Lower leg skin (tissue), 4 donors: ENCODE measurements at regions not wholly inside any gene's neighbourhood (a gene's known extent, or its start where the extent isn't known, plus 50 kb on each side); places are given as distances from the start of the nearest gene placed in this dataset.

Experiments used
- DNase-seq, 2 donors: peaks; one replicate each; pipeline ENCODE4 v3.0.0-alpha.2; 2019; ENCODE audit warnings: low spot score in 2 of 2
- H3K4me3 ChIP-seq: fragments of 200-600 bp; sonication (generic); 2 replicates; pipeline ENCODE4 v1.5.1; 2017; ENCODE audit warnings: mild to moderate bottlenecking, low read depth; ENCODE audit not compliant: poor library complexity, severe bottlenecking
- POLR2A ChIP-seq, 2 donors: fragments of 450-650 bp; IDR thresholded peaks; one replicate each; pipeline ENCODE4 v1.6.1; 2016 to 2017; ENCODE audit warnings: antibody characterized with exemption in 2 of 2, mild to moderate bottlenecking in 1 of 2, moderate library complexity in 1 of 2
- WGBS, 2 donors: methylation state at CpG; one replicate each; pipeline ENCODE4 v1.1.5; 2018; 5-methylcytosine and 5-hydroxymethylcytosine counted together
- intact Hi-C: fragments of 100-400 bp; cut with DNase I; formaldehyde crosslinking; loops from one replicate; pipeline ENCODE4 v1.15.0; 2023; ENCODE audit warnings: low total_unique reads
- TF ChIP-seq, protein P1 (sequence below), 3 donors: fragments of 450-650 bp; IDR thresholded peaks; one replicate each; pipeline ENCODE4 v1.5.1; 2016; ENCODE audit warnings: antibody characterized with exemption in 3 of 3, mild to moderate bottlenecking in 3 of 3, moderate library complexity in 2 of 3

DNA sequence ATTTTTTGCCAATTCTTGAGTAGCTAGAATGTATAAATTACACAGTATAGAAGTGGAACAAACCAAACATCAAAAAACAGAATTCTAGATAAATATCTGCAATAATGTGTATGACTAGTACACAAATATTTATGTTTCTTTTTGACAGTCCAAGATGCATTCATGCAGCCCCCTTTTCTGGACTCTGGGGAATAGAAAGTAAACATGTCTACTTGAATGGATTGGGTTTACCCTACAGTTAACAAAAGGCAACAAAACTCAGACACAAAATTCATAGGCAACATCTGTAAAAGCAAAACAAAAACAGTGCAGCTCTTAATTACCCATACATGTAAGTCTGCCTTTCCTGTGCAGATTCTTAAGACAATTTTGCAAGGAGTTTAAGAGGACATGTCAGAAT is 419.4 kb upstream of the DACH1 start:
- intact Hi-C loops, result no loop called here
- DNase-seq, result no peak
- no peak overlapping the region for H3K4me3 ChIP-seq
- TF ChIP-seq, protein P1, sequence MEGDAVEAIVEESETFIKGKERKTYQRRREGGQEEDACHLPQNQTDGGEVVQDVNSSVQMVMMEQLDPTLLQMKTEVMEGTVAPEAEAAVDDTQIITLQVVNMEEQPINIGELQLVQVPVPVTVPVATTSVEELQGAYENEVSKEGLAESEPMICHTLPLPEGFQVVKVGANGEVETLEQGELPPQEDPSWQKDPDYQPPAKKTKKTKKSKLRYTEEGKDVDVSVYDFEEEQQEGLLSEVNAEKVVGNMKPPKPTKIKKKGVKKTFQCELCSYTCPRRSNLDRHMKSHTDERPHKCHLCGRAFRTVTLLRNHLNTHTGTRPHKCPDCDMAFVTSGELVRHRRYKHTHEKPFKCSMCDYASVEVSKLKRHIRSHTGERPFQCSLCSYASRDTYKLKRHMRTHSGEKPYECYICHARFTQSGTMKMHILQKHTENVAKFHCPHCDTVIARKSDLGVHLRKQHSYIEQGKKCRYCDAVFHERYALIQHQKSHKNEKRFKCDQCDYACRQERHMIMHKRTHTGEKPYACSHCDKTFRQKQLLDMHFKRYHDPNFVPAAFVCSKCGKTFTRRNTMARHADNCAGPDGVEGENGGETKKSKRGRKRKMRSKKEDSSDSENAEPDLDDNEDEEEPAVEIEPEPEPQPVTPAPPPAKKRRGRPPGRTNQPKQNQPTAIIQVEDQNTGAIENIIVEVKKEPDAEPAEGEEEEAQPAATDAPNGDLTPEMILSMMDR (IDR thresholded peaks at IDR 0.05), result no peak
- TF ChIP-seq POLR2A (IDR thresholded peaks at IDR 0.05), result no peak

DNA sequence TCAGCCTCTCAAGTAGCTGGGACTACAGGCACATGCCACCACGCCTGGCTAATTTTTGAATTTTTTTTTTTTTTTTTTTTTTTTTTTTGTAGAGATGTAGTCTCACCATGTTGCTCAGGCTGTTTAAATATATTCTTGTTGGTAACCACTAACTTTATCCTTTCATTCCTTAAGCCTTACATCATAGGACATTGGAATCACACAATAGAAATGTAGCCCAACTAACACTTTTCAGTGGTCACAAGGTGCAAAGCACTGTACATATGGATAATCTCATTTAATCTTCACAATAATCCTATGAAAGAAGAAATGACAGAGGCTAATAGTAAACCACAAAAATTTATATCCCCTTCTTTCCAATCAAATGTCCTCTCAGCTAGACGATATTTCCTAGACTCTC is 417.8 kb upstream of the DACH1 start:
- H3K4me3 ChIP-seq, result no peak overlapping the region
- 90 to 95% methylated on average over 2 of the region's 2 CpGs for WGBS, 2 donors
- DNase-seq, result no peak
- no peak for TF ChIP-seq POLR2A (IDR thresholded peaks at IDR 0.05)
- TF ChIP-seq, protein P1 (IDR thresholded peaks at IDR 0.05), result no peak
- intact Hi-C loops, result no loop called here

DNA sequence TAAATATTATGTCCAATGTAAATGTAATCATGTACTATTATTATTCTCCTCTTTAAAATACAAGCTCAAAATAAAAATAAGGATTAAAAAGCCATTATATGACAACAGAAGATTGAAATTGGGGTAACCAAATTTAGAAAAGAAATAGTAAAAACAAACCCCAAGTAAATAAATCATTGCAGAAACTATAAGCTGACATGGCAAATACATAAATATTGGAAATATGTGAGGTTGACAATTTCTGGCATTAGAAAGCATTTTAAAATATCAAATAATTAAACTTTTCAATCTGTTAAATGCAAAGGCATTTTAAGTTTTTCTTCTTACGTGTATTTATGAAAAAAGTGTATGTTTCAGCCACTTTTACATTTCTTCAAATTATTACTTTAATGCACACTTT is 394.7 kb upstream of the DACH1 start:
- no peak overlapping the region for H3K4me3 ChIP-seq
- no peak for DNase-seq
- intact Hi-C loops, result no loop called here
- WGBS, 2 donors, result 57 to 84% methylated on average over 1 of the region's 1 CpG
- TF ChIP-seq POLR2A (IDR thresholded peaks at IDR 0.05), result no peak
- TF ChIP-seq, protein P1 (IDR thresholded peaks at IDR 0.05), result no peak

DNA sequence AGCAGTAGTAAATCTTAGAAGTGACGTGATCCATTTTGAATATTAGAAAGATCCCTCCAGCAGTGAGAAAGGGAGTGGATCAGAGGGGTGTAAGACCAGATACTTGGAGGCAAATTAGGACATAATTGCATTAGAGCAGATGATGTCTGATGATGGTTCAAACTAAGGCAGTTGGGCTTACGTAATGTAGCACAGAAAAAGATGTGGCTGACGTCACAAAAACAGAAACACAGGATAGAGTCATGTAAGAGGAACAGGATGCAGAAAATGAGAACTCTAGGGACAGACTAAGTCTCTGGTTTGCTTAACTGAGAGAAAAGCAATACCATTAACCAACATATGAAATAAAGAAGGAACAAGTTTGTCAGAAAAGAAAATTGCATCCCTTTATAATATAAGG is 392.5 kb upstream of the DACH1 start:
- DNase-seq, result no peak
- H3K4me3 ChIP-seq, result no peak overlapping the region
- intact Hi-C loops, result no loop called here
- 44 to 46% methylated on average over 3 of the region's 3 CpGs for WGBS, 2 donors
- TF ChIP-seq, protein P1 (IDR thresholded peaks at IDR 0.05), result no peak
- TF ChIP-seq POLR2A (IDR thresholded peaks at IDR 0.05), result no peak

DNA sequence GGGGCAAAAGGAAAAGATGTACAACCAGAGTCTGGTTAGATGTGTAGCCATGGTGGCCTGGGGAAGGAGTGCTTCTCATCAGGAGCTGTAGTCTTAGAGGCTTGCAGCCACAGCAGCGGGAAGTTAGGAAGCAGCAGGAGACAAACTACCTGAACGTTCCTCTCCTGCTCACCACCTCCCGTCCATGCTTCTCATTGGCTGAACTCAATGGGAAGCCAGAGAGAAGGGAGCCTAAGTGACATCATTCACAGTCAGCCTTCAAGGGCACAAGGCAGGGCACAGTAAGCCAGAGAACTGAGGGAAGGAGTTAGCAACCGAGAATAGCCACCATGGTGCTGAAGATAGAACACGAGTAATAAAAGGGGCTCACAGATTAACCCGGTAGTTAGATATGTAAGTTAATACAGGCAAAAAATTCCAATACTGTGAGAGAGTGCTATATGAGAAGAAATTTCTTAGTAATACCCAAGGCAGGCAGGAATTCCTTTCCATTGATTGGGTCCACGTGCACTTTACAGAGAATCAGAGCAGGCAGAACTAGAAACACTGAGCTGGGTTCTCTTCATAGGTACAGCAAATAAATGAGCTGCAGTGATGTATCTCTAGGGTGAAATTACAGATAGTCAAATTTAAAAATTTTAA is 391.5 kb upstream of the DACH1 start:
- WGBS, 2 donors, result 65 to 75% methylated on average over 7 of the region's 7 CpGs
- intact Hi-C loops, result no loop called here
- TF ChIP-seq, protein P1 (IDR thresholded peaks at IDR 0.05), result no peak
- TF ChIP-seq POLR2A (IDR thresholded peaks at IDR 0.05), result no peak
- H3K4me3 ChIP-seq, result no peak overlapping the region
- no peak for DNase-seq

DNA sequence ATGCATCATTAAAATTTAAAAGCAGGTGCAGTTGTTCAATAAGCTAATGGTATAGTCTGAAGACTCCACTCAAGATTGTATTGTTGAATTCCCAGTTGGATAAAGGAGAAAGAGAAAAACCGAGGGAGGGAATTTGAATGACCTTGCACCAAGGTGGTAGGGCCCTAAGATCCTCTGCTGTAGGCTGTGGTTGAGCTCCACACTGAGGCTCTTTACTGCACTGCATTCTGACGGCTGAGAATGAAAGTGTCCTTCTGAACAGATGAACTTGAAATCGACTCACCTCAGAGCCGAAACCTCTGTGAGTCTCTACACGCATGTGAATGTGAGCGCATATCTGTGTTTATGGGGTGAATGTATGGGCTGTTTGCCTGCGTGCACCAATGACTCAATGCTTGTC is 388.9 kb upstream of the DACH1 start:
- no peak for DNase-seq
- WGBS, 2 donors, result 37 to 51% methylated on average over 7 of the region's 7 CpGs
- TF ChIP-seq, protein P1 (IDR thresholded peaks at IDR 0.05), result no peak
- no peak for TF ChIP-seq POLR2A (IDR thresholded peaks at IDR 0.05)
- no peak overlapping the region for H3K4me3 ChIP-seq
- intact Hi-C loops, result no loop called here
